ENCODE measurements at regions not wholly inside any gene's neighbourhood (a gene's known extent, or its start where the extent isn't known, plus 50 kb on each side); places are given as distances from the start of the nearest gene placed in this dataset.

GRCh38 chr6:40809627-40810026, 222.5 kb upstream of the LRFN2 start:
- TF ChIP-seq EP300 (IDR thresholded peaks at IDR 0.05) (no peak), POLR2A (IDR thresholded peaks at IDR 0.05) (no peak), CTCF (IDR thresholded peaks at IDR 0.05) (no peak)
